PC-3 (cell line): ENCODE measurements at regions not wholly inside any gene's neighbourhood (a gene's known extent, or its start where the extent isn't known, plus 50 kb on each side); places are given as distances from the start of the nearest gene placed in this dataset.

Experiments used
- ATAC-seq: fragments of 200-7000 bp; cut with Tn5 transposase; 2 replicates; pipeline ENCODE4 v1.9.1; 2020; ENCODE audit warnings: mild to moderate bottlenecking, moderate library complexity
- BruUV-seq: library from RNA; stranded (reverse); fragments of 400-500 nt; replicated peaks from 2 replicates; lab custom pipeline; 2021; lab: Mats Ljungman, UMichigan
- CTCF ChIA-PET: fragments of 300-600 bp; sonication (Branson Sonifier 250); formaldehyde crosslinking; loops from one replicate; lab custom pipeline; 2022; ENCODE audit warnings: antibody characterized with exemption; lab: Charles Lee
- POLR2A ChIA-PET: fragments of 300-600 bp; sonication (Branson Sonifier 250); formaldehyde crosslinking; loops from one replicate; lab custom pipeline; 2022; ENCODE audit warnings: antibody characterized with exemption; ENCODE audit not compliant: unreplicated experiment; lab: Charles Lee
- DNase-seq: peaks from one replicate; pipeline ENCODE4 v3.0.0-alpha.2; 2015
- H2AFZ ChIP-seq: fragments of 300-600 bp; sonication (generic); 2 replicates; pipeline ENCODE4 v1.6.0; 2016; ENCODE audit warnings: antibody characterized with exemption, low read length
- H3F3A ChIP-seq: fragments of 300-600 bp; sonication (generic); one replicate; pipeline ENCODE4 v1.6.0; 2017; ENCODE audit warnings: antibody characterized with exemption, low read length, control low read depth, mild to moderate bottlenecking; ENCODE audit not compliant: unreplicated experiment
- H3K27ac ChIP-seq: fragments of 300-600 bp; sonication (generic); 2 replicates; pipeline ENCODE4 v1.5.1; 2016; ENCODE audit warnings: mild to moderate bottlenecking, low read length
- H3K27me3 ChIP-seq: fragments of 300-600 bp; sonication (generic); 2 replicates; pipeline ENCODE4 v1.6.1; 2016; ENCODE audit warnings: low read length, mixed read lengths
- H3K36me3 ChIP-seq: fragments of 300-600 bp; sonication (generic); 2 replicates; pipeline ENCODE4 v1.6.1; 2016; ENCODE audit warnings: low read depth, mixed run types, low read length, mixed read lengths
- H3K4me1 ChIP-seq: fragments of 300-600 bp; sonication (generic); 2 replicates; pipeline ENCODE4 v1.5.1; 2016; ENCODE audit warnings: low read length; ENCODE audit not compliant: insufficient read depth
- H3K4me2 ChIP-seq: fragments of 300-600 bp; sonication (generic); 2 replicates; pipeline ENCODE4 v1.6.0; 2016; ENCODE audit warnings: low read length
- H3K4me3 ChIP-seq: fragments of 300-600 bp; sonication (generic); 2 replicates; pipeline ENCODE4 v1.5.1; 2016; ENCODE audit warnings: mild to moderate bottlenecking, low read length, mixed read lengths
- H3K79me2 ChIP-seq: fragments of 300-600 bp; sonication (generic); 2 replicates; pipeline ENCODE4 v1.6.1; 2017; ENCODE audit warnings: low read length, mixed read lengths
- H3K9ac ChIP-seq: fragments of 300-600 bp; sonication (generic); 2 replicates; pipeline ENCODE4 v1.6.0; 2016; ENCODE audit warnings: mild to moderate bottlenecking, low read length
- H3K9me2 ChIP-seq: fragments of 300-600 bp; sonication (generic); replicated peaks from 2 replicates; pipeline ENCODE4 v1.6.1; 2016; ENCODE audit warnings: mixed run types, low read length, mixed read lengths
- H3K9me3 ChIP-seq: fragments of 300-600 bp; sonication (generic); 2 replicates; pipeline ENCODE4 v1.6.1; 2016; ENCODE audit warnings: low read length, mixed read lengths
- H4K20me1 ChIP-seq: fragments of 300-600 bp; sonication (generic); 2 replicates; pipeline ENCODE4 v1.6.1; 2016; ENCODE audit warnings: low read length, mixed read lengths
- EZH2 ChIP-seq: fragments of 300-600 bp; sonication (generic); IDR thresholded peaks from one replicate; pipeline ENCODE4 v1.6.1; 2017; ENCODE audit warnings: antibody characterized with exemption, mild to moderate bottlenecking, low read length; ENCODE audit not compliant: unreplicated experiment
- EZH2phosphoT487 ChIP-seq: fragments of 300-600 bp; sonication (generic); IDR thresholded peaks from 2 replicates; pipeline ENCODE4 v1.6.1; 2018; ENCODE audit warnings: mild to moderate bottlenecking, antibody characterized with exemption, low read length, borderline replicate concordance
- intact Hi-C: fragments of 100-400 bp; cut with micrococcal nuclease; formaldehyde crosslinking; loops from 2 replicates; pipeline ENCODE4 v1.9.0; 2023
- TF ChIP-seq, protein P1 (sequence below): fragments of 300-600 bp; sonication (generic); conservative IDR thresholded peaks from 2 replicates; pipeline ENCODE4 v1.5.1; 2017; ENCODE audit warnings: antibody characterized with exemption, low read depth, mild to moderate bottlenecking, low read length

DNA sequence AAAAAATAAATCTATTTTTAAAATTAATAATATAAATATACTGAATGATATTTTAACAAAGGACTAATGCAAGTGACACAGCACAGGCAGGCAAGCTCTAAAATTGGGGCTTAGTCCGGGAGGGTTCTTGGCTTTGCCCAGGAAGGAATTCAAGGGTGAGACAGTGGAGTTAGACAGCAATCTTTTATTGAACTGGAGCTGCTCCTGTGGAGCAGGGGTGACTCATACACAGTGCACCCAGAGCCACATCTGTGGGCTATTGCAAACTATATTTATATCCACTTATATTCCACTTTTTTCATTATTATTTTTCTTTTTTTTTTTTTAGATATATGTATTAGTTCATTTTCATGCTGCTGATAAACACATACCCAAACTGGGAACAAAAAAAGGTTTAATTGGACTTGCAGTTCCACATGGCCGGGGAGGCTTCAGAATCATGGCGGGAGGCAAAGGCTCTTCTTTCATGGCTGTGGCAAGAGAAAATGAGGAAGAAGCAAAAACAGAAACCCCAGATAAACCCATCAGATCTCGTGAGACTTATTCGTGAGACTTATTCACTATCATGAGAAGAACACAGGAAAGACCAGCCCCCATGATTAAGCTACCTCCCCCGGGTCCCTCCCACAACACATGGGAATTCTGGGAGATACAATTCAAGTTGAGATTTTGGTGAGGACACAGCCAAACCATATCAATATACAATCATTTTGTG, 437.1 kb downstream of the BCL11A start:
- no peak for ATAC-seq
- ChIA-PET CTCF (no interaction called here), POLR2A (no interaction called here)
- Histone ChIP-seq H3K27me3 (no peaks in the 10 kb centered on the region), H2AFZ (no peak overlapping the region), H3K79me2 (no peaks in the 10 kb centered on the region), H3K9me3 (no peaks in the 10 kb centered on the region), H3F3A (no peaks in the 10 kb centered on the region), H3K36me3 (no peaks in the 10 kb centered on the region), H3K9me2 (no peaks in the 10 kb centered on the region), H3K4me2 (no peak overlapping the region), H4K20me1 (no peaks in the 10 kb centered on the region), H3K4me3 (no peak overlapping the region), H3K4me1 (no peaks in the 10 kb centered on the region), H3K27ac (no peak overlapping the region), H3K9ac (no peak overlapping the region)
- intact Hi-C loops: no loop called here
- BruUV-seq: no TSS peak
- no peak for DNase-seq
- TF ChIP-seq EZH2phosphoT487 (no peak), EZH2 (no peak)
- TF ChIP-seq, protein P1, sequence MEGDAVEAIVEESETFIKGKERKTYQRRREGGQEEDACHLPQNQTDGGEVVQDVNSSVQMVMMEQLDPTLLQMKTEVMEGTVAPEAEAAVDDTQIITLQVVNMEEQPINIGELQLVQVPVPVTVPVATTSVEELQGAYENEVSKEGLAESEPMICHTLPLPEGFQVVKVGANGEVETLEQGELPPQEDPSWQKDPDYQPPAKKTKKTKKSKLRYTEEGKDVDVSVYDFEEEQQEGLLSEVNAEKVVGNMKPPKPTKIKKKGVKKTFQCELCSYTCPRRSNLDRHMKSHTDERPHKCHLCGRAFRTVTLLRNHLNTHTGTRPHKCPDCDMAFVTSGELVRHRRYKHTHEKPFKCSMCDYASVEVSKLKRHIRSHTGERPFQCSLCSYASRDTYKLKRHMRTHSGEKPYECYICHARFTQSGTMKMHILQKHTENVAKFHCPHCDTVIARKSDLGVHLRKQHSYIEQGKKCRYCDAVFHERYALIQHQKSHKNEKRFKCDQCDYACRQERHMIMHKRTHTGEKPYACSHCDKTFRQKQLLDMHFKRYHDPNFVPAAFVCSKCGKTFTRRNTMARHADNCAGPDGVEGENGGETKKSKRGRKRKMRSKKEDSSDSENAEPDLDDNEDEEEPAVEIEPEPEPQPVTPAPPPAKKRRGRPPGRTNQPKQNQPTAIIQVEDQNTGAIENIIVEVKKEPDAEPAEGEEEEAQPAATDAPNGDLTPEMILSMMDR: no peak

DNA sequence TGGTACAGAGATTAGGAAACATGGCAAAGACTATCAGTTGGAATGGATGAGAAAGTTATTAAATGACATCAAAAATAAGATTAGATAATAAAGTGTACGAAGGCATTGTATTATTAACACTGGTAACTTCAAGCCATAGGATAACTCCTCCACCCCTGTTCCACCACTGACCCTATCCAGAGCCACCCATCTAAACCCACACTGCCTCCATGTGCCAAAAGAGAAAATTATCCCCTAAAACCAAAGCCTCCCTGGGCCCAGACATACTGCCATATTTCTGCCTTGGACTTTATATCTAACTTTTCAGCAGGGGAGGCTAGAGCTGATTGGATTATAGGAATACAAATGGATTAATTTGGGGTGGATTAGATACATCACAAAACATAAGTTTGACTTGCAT, 443.7 kb downstream of the BCL11A start:
- no peaks in the 10 kb centered on the region for H3K9me3 ChIP-seq
- no peaks in the 10 kb centered on the region for H3K4me1 ChIP-seq
- CTCF ChIA-PET: no interaction called here
- no peak overlapping the region for H3K4me3 ChIP-seq
- TF ChIP-seq EZH2 (no peak), EZH2phosphoT487 (no peak)
- TF ChIP-seq, protein P1: no peak
- H3K79me2 ChIP-seq: no peaks in the 10 kb centered on the region
- no TSS peak for BruUV-seq
- intact Hi-C loops: no loop called here
- POLR2A ChIA-PET: no interaction called here
- no peaks in the 10 kb centered on the region for H3K36me3 ChIP-seq
- H3K27me3 ChIP-seq: no peaks in the 10 kb centered on the region
- ATAC-seq: no peak
- no peak overlapping the region for H3K4me2 ChIP-seq
- DNase-seq: no peak
- no peak overlapping the region for H3K27ac ChIP-seq
- H3K9ac ChIP-seq: no peak overlapping the region
- H2AFZ ChIP-seq: no peak overlapping the region
- no peaks in the 10 kb centered on the region for H4K20me1 ChIP-seq
- no peaks in the 10 kb centered on the region for H3K9me2 ChIP-seq
- H3F3A ChIP-seq: no peaks in the 10 kb centered on the region

DNA sequence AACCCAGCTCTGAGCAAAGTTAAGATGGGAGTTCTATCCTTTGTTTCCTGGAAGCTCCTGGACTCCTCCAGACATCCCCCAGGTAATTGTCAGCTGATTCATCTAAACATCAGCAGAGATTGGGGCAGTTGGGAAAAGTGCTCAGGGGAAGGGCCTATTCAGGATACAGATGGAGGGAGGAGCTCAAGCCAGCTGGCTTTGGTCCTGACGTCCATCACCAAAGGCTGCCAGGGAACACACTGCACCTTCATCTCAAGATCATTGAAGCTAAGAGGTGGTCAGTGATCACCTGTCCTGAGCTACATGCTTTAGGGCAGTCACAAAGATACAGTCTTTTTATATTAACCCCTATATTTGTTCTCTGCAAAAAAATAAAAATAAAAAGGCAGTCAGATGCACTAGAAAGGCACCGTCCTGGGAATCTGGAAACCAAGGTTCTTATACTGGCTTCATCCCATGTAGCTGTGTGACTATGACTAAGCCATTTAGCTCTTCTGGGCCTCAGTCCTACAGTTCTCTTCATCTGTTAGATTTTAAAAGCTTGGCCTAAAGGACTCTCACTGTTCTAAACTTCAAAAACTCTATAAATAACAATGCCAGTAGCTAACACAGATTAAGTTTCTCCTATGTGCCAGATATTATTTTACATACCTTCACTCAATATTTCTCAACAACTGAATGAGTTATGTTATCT, 446.5 kb downstream of the BCL11A start:
- no peaks in the 10 kb centered on the region for H3K9me2 ChIP-seq
- no peaks in the 10 kb centered on the region for H3K79me2 ChIP-seq
- BruUV-seq: no TSS peak
- H3K27me3 ChIP-seq: no peaks in the 10 kb centered on the region
- no peak overlapping the region for H3K4me2 ChIP-seq
- no peaks in the 10 kb centered on the region for H4K20me1 ChIP-seq
- H2AFZ ChIP-seq: no peak overlapping the region
- no peaks in the 10 kb centered on the region for H3K36me3 ChIP-seq
- H3K27ac ChIP-seq: no peak overlapping the region
- H3K4me1 ChIP-seq: no peaks in the 10 kb centered on the region
- no peak overlapping the region for H3K9ac ChIP-seq
- no peak overlapping the region for H3K4me3 ChIP-seq
- H3K9me3 ChIP-seq: no peaks in the 10 kb centered on the region
- CTCF ChIA-PET: no interaction called here
- TF ChIP-seq, protein P1: no peak
- TF ChIP-seq EZH2: no peak
- no peak for TF ChIP-seq EZH2phosphoT487
- DNase-seq (no peak), ATAC-seq (no peak)
- H3F3A ChIP-seq: no peaks in the 10 kb centered on the region
- intact Hi-C loops: no loop called here
- POLR2A ChIA-PET: no interaction called here
